HG02678 (cell line): ENCODE measurements at regions not wholly inside any gene's neighbourhood (a gene's known extent, or its start where the extent isn't known, plus 50 kb on each side); places are given as distances from the start of the nearest gene placed in this dataset.

Experiments used
- ATAC-seq: cut with Tn5 transposase; IDR thresholded peaks from one replicate; pipeline ENCODE4 v1.9.1; 2021; ENCODE audit warnings: mild to moderate bottlenecking, moderate library complexity; ENCODE audit not compliant: unreplicated experiment

DNA sequence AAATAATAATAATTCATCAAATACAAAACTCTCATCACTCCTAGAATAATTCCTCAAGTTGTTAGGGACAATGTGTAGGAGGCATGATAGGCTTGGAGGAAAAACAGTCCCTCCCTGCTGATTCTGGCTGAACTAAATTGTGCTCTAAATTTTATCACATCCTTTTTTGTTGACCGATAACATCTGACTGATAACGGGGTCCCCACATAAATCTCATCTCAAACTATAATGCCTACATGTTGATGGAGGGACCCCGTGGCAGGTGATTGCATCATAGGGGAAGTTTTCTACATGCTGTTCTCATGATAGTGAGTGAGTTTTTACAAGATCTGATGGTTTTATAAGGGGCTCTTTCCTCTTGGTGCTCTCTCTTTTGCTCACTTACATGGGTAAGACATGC is 1043.5 kb upstream of the SORCS1 start:
- ATAC-seq, result no peak

DNA sequence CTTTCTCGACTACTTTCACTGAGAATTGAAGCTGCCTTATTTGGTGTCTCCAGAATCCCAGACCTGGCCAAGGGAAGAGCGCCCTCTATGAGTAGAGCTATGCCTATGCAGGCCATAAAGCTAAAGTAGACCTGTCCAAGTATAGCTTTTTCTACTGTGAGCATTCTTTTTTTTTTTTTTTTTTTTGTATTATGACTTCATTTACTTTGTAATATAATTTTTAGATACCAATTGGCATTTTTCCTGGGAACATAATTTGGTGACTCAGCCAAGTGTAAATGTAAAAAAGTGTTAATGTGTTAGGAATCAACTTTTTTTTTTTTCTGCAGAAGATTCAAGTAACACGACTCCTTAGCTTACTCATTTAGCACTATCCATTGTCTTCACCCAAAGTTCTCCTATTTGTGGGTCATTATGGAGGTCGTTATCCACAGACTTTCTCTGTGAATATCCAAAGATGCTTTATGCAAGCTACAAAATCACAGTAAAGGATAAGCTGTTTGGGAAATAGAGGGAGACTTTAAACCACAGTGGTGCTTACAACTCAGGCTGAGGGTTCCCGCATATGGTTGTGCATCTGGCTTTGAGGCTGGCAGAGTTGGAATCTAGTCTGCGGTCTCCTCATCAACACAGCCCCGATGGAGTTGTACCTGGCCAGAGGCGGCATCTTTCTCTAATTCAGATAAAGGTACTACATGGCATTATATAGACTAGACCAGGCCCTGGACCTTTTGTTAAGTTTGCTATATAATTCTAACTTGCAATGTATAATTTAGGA is 1040.2 kb upstream of the SORCS1 start:
- peak; percentile 79 for ATAC-seq

DNA sequence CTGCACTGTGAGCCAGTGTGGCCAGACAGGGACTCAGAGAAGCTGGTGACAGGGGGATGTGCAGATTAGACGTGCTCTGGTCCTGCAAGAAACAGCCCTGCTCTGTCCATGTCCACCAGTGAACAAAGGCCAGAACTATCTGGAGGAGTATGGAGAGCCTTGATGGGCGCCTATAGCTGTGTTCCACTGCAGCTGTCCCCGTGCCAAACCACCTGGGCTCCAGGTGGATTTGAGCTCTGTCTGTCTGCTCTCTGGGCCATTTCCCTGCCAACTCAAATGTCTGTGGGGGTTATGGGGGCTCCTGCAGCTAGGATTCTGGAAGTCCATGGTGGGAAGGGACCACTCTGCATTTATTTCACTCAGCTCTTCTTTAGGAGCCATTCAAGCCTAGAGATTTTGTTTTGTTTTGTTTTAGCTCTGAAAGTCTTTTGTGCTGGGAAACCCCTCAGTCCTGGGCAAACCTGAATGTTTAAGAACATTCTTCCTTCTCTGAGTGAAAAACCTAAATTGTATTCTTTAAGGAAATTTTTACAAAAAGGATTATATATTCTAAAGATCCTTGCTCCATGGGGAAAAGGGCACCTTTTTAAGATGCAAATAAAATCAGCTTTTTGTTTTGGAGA is 1039.5 kb upstream of the SORCS1 start:
- no peak for ATAC-seq

DNA sequence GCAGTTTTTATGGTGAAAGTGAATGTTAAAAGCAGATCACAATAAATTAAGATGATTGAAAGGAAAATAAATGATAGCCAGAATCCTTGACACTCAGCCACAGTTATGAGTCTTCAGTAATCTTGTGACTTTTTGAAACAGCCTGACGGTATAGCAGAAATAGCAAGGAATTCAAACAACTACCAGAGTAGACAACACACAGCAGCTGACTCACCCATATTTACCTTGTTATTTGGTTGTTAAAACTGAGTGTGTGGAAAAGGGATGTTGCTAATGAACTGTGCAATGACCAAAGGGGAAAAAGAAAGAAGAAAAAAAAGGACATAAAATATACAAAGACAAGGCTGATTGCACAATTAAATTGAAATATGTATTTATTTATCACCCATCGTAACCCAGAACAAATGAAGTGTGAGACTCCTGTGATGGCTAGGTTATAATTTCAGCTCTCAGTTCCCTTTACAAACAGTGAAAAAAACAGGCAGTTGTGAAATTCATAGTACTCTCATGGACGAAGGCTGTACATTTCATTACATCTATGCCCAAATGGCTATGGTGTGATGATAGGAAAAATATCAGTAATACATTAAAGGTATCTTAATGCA is 1023.0 kb upstream of the SORCS1 start:
- ATAC-seq, result no peak

DNA sequence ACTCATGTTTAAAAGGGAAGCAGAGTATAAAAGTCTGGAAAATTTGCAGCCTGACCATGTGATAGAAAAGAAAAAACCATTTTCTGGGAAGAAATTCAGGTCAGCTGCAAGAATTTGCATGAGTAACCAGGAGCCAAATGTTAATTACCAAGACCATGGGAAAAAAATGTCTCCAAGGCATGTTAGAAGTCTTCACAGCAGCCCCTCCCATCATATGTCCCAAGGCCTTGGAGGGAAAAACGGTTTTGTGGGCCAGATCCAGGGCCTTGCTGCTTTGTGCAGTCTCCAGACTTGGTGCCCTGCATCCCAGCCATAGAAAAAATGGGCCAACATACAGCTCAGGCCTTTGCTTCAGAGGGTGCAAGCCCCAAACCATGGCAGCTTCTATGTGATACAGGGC is 1019.6 kb upstream of the SORCS1 start:
- no peak for ATAC-seq

DNA sequence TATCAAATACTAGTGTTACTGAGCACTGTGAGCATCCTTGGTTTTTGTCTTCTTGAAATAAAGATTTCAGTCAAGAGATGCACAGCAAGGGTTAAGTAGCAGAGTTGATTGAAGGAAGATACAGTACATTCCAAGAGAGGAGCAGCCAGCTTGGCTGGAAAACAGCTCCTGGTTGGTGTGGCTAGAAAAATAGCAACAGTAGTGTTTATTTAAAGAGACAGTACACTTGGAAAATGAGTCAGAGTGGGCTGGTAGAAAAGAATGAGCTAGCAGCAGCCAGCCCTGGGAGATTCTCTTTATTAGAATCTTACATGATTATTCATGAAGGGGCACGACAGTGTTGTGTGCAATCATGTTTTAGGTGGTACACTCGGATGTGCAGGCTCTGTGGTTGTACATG is 1016.4 kb upstream of the SORCS1 start:
- no peak for ATAC-seq

DNA sequence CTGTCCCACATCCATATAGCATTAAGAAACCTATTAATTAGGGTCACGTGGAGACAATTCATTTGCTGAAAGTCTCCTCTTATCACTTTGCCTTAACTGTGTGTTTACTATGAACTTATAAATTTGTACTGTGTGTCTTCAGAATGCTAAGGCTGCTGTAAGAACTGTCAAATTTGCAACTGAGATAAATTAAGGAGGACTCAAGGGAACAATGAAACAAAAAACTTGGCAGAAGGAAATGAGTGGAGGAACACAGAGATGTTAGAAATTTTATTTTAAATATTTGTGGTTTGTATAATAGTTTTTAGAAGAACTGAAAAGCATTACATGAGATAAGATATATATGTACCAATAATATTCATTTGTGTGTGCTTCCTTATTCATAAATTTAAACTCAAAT is 1005.3 kb upstream of the SORCS1 start:
- no peak for ATAC-seq

DNA sequence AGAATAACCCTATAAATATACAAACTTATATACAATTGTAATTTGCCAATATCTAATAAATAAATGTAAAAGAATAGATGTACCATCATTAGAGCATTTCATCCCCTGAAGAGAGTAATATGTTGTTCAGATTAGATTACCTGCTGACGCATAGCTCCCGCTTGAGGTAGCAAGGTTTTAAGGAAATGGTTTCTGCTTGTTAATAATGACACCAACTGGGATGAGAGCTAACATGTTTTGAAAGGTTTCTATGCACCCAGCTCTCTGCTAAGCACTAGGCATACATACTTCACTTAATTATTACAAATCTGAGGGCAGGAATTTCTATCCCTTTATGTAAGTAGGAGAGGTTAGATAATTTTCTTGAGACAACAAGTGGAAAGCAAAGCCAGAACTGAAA is 1003.3 kb upstream of the SORCS1 start:
- ATAC-seq, result no peak

DNA sequence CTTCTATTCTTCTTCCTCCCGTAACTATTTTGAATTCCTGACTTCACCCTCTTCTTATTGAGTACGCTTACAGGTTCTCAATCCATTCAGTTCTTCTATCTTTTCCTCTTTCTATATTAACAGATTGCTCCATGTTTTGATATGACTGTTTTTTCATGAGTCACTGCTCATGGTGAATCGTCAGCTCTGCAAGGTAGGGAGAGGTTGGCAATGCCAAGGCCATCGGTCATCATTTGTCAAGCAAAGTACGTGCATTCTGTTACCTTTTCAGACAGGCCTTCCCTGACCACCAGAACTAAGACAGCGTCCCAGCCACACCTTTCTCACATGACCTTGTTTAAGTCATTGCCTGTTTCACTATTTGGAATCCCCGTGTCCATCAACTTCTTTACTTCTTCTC is 1001.9 kb upstream of the SORCS1 start:
- no peak for ATAC-seq

DNA sequence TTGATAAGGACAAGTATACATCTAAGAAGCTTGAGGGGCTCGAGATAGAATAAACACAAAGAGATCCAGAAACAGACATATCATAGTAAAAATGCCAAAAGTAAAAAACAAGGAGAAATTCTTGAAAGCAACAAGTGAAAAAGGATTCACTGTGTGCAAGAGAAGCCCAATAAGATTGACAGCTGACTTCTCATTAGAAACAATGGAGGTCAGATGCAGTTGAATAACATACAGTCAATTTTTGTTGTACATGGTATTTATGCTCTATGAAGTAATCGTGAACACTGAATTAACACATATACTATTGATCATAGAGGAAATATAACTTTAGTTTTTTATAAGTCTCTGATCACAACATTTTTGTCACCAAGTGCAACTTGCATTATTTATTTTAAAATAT is 982.8 kb upstream of the SORCS1 start:
- ATAC-seq, result no peak

DNA sequence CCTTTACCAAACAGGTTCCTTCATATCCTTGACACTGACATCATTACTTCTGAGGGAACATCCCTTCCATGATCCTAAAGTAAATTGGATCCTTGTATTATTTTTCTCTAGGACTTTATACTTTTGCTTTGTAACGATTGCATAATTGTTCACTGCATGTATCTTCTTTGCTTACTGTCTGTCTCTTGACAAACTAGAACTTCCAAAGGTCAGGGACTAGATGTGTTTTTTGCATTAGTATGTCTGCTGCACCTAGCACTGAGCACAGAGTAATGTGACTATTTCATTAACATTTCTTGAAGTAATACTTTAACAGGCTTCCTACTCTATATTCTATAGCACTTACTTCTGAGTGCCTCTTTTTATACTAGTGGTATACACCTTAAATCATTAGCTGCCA is 976.6 kb upstream of the SORCS1 start:
- ATAC-seq, result no peak

DNA sequence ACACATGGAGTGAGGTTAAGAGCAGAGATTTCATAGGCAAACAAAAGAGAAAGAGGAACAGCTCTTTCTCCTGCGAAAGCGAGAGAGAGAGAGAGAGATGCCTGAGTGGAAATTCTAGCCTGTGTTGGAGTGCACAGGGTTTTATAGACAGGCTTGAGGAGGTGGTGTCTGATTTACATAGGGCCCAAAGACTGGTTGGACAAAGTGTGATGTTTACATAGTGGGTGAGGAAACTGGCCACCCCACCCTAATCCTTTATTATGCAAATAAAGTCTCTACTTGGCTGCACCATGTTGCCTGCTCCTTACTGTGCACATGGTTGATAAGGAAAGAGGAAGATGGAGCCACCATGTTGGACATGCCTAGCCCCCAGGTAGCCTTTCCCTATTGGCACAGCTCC is 967.8 kb upstream of the SORCS1 start:
- ATAC-seq, result no peak

DNA sequence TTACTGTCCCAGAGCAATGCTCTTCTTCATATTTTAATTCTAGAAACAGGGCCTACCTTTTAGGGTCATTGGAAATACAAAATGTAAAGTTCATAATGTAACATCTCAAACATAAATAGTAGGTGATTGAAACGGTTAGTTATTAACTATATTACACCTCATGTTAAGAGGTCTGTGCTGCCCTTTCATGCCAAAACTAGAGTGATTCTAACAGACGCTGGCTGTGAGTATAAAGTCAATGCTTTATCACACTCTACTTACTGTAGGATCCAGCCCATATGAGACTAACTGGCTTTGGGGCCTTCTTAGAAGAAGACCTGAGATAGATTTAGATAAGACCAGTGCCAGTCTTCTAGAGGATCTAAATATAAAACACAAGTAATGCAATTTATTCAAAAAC is 966.1 kb upstream of the SORCS1 start:
- ATAC-seq, result no peak

DNA sequence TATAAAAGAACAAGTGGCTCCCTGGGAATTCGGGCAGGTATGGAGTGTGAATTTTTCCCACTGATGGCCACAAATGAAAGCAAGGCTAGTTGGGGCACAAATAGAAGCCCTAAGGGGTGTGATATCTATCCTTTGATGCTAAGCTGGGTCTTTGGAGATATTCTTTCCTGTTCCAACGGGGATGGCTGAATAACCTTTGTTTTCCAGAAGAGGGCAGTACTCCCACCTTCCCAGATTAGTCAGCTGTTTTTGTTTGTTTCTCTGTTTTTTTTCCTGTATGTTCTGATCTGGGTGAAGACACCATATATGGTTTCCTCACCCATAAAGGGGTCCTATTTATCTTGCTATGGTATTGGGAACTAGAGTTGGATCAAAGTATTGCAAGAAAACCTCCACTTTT is 947.7 kb upstream of the SORCS1 start:
- ATAC-seq, result no peak

DNA sequence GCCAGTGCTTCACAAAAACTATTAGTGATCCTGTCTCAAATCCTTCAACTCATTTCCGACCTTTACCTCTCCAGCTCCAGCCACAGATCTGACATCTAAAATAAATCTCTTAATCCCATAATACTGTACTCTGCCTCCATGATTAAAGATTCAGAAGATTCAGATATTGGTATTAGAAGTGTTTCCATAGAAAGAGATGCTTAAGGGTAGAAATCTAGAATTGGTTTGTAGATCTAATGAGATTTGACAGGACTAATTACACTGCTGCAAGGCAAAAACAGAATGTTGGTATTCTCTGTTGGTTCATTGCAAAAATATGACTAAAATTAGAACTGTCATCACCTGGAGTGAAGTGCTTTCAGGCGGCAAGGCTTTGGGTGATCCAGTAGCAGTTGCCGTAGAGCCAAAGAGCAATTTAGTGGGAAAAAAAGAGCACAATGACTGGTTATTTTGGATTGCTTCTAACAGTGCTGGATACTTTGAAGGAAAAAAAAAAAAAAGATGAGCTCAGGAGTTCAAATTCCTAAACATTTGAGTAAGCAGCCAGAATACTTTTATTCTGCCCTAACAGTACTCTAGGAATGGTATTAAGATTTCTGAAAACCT is 940.1 kb upstream of the SORCS1 start:
- ATAC-seq, result no peak

DNA sequence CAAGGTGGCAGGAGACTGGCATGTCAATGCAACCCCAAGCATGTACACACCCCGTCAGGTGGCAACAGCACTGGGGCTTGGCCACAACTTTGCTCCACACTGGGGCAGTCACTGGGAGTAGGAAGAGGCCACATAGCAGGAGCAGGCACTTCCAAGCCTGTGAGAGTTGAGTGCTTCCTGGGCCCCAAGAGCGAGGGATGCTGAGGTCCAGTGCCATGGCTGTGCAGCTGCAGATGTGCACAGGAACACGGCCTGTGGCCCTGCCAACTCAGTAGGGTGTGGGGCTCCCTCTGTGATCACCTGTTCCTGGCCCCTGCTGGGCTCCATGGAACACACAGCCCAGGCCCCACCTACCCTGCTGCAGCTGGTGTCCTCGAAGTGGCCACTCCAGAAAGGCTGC is 932.8 kb upstream of the SORCS1 start:
- ATAC-seq, result no peak

DNA sequence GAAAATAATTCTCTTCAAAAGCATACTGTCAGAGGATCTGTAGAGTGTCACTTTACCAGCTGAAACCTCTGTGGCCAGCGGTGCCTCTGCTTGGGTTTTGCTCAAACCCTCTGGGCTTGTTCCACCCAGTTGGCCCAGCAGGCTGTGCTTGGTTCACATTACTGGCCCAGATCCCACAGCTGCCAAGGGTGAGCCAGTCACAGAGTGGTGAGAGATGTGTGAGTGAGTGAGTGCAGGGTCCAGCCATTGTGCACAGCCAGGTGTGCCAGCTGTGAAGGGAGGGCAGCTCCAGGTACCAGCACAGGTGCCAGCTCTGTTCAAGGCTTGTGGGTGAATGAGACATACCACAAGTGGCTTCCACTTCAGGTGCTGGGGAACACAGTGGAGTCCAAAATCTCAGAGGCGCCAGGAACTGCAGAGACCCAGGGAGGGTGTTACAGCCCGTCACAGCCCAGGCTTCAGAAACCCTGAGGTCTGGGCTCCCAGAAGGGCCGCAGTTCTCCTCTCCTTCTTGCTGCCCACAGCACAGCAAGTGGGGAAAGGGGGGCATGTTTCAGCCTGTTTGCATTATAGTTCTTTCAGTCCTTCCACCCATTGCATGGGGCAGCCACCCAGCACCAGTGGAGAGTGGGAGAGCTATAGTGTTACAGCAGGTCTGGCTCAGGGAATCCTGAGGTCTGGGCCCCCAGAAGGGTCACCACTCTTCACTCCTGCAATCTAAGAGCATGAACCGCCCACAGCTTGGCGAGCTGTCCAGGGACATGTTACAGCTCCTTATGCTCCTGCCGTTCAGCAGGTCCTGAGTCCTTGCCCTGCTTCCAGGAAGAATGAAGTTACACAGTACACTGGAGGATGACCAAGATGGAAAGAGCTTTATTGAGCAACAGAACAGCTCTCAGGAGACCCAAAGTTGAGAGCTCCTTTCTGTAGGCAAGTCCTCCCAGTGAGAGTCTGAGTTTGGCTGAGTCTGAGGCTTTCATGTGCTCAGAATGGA is 931.7 kb upstream of the SORCS1 start:
- ATAC-seq, result no peak

DNA sequence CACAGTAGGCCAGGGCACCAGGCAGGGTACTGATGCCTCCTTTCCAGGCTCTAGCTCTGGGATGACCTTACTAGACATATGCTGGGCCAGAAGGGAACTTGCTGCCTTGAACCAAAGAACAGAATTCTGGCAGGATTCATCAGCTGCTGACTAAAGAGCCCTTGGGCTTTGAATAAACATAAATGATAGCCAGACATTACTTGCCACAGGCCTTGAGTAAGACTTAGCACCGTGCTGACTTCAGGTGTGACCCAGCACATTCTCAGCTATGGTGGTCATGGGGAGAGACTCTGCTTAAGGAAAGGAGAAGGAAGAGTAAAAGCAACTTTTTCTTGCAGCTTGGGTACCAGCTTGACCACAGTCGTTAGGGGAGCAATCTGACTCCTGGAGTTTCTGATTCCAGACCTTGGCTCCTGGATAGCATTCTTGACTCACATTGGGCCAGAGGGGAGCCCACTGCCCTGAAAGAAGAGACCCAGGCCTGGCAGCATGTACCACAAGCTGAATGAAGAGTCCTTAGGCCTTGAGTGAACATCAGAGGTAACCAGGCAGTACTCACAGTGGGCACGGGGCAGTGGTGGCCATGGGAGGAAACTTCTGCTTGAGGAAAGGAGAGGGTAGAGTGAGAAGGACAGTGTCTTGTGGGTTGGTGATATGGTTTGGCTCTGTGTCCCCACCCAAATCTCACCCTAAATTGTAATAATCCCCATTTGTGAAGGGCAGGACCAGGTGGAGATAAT is 926.1 kb upstream of the SORCS1 start:
- no peak for ATAC-seq

DNA sequence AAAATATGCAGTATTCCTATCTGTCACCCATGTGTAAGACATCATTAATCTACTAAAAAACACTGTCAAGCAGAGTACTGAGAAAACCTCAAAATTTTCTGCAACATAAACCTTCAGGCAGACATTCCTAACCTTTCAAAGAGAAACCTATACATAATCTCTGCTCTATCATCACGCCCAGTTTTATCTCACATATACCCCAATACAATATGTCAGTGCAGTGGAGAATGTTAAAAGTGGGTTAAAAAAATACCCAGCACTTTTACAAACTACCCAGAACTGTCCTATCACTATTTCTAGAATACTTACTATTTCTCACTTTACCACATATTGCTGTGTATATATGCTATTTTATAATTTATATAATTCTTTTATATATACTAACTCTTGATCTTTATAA is 922.0 kb upstream of the SORCS1 start:
- no peak for ATAC-seq

DNA sequence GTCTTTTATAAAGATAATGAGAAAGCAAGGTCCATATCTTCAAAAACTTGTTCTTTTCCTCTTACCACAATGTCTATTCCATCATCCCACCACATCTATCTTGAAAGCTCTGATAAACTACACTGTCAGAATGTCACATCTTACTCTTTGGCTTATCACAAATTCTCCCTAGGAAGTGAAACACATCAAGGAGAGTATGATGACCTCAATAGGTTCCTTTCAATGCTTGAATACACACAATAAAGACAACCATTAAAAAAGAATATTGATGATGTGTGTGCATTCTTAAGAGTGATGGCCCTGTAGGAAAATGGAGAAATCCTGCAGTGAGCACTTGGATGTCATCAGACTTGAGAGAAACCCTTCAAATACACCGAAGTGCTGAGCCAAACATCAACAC is 918.1 kb upstream of the SORCS1 start:
- ATAC-seq, result no peak
